Smooth muscle cell (in vitro differentiated cells): ENCODE measurements at regions not wholly inside any gene's neighbourhood (a gene's known extent, or its start where the extent isn't known, plus 50 kb on each side); places are given as distances from the start of the nearest gene placed in this dataset.

Source experiments
- DNase-seq: peaks from one replicate; lab custom pipeline; 2025; ENCODE audit not compliant: unreplicated experiment; lab: John Stamatoyannopoulos, UW
- H2AFZ ChIP-seq: fragments of 200-600 bp; sonication (generic); 2 replicates; pipeline ENCODE4 v1.6.0; 2016; ENCODE audit warnings: antibody characterized with exemption, low read depth, mild to moderate bottlenecking
- H3F3A ChIP-seq: fragments of 200-600 bp; sonication (generic); 2 replicates; pipeline ENCODE4 v1.6.0; 2017; ENCODE audit warnings: antibody characterized with exemption, low read depth
- H3K27ac ChIP-seq: fragments of 200-600 bp; sonication (generic); 2 replicates; pipeline ENCODE4 v1.5.1; 2016; ENCODE audit warnings: low read depth, mild to moderate bottlenecking
- H3K27me3 ChIP-seq: fragments of 200-600 bp; sonication (generic); 2 replicates; pipeline ENCODE4 v1.6.1; 2016; ENCODE audit warnings: low read depth, mild to moderate bottlenecking
- H3K36me3 ChIP-seq: fragments of 200-600 bp; sonication (generic); 2 replicates; pipeline ENCODE4 v1.5.1; 2016; ENCODE audit warnings: low read depth
- H3K4me1 ChIP-seq: fragments of 200-600 bp; sonication (generic); 2 replicates; pipeline ENCODE4 v1.5.1; 2016; ENCODE audit warnings: low read depth
- H3K4me2 ChIP-seq: fragments of 200-600 bp; sonication (generic); 2 replicates; pipeline ENCODE4 v1.6.0; 2016; ENCODE audit warnings: mild to moderate bottlenecking
- H3K4me3 ChIP-seq: fragments of 200-600 bp; sonication (generic); 2 replicates; pipeline ENCODE4 v1.5.1; 2016; ENCODE audit warnings: mild to moderate bottlenecking
- H3K79me2 ChIP-seq: fragments of 200-600 bp; sonication (generic); 2 replicates; pipeline ENCODE4 v1.6.0; 2016; ENCODE audit warnings: low read depth, mild to moderate bottlenecking
- H3K9ac ChIP-seq: fragments of 200-600 bp; sonication (generic); 2 replicates; pipeline ENCODE4 v1.6.0; 2016; ENCODE audit warnings: low read depth
- H3K9me3 ChIP-seq: fragments of 200-600 bp; sonication (generic); replicated peaks from 2 replicates; pipeline ENCODE4 v1.5.1; 2016; ENCODE audit warnings: low read depth
- H4K20me1 ChIP-seq: fragments of 200-600 bp; sonication (generic); 2 replicates; pipeline ENCODE4 v1.6.0; 2016; ENCODE audit warnings: low read depth
- CTCF ChIP-seq: fragments of 200-600 bp; sonication (generic); IDR thresholded peaks from 2 replicates; pipeline ENCODE4 v1.5.1; 2017; ENCODE audit warnings: borderline replicate concordance, mild to moderate bottlenecking, antibody characterized with exemption; ENCODE audit not compliant: insufficient read depth, poor library complexity, severe bottlenecking
- WGBS: methylation state at CpG from one replicate; pipeline ENCODE4 v1.1.7; 2016; ENCODE audit warnings: low lambda C conversion rate; 5-methylcytosine and 5-hydroxymethylcytosine counted together

- DNase-seq: no peak
Measured at GRCh38 chr3:56960234-56960917, 100.1 kb upstream of the SPATA12 start.

GRCh38 chr3:56958879-56959278 lies 101.6 kb upstream of the SPATA12 start:
- no peak for TF ChIP-seq CTCF
- H3K79me2 ChIP-seq: no peaks in the 10 kb centered on the region
- no peak overlapping the region for H3K27ac ChIP-seq
- no peak overlapping the region for H3K4me2 ChIP-seq
- no peaks in the 10 kb centered on the region for H3K36me3 ChIP-seq
- no peak overlapping the region for H3K4me3 ChIP-seq
- no peaks in the 10 kb centered on the region for H3K4me1 ChIP-seq
- no peak overlapping the region for H3K9ac ChIP-seq
- H2AFZ ChIP-seq: no peak overlapping the region
- no peak for DNase-seq
- 98% methylated on average over 2 of the region's 2 CpGs for WGBS
- no peaks in the 10 kb centered on the region for H3K27me3 ChIP-seq
- H3K9me3 ChIP-seq: no peaks in the 10 kb centered on the region
- H4K20me1 ChIP-seq: no peaks in the 10 kb centered on the region
- H3F3A ChIP-seq: no peaks in the 10 kb centered on the region

More at GRCh38 chr3:56960234-56960917, 100.1 kb upstream of the SPATA12 start:
- H3K4me1 ChIP-seq: no peaks in the 10 kb centered on the region
- no peaks in the 10 kb centered on the region for H4K20me1 ChIP-seq
- no peaks in the 10 kb centered on the region for H3K9me3 ChIP-seq
- H3K79me2 ChIP-seq: no peaks in the 10 kb centered on the region
- H3K4me2 ChIP-seq: no peak overlapping the region
- no peaks in the 10 kb centered on the region for H3F3A ChIP-seq
- no peak overlapping the region for H3K4me3 ChIP-seq
- WGBS: 72% methylated on average over 6 of the region's 6 CpGs
- no peak overlapping the region for H2AFZ ChIP-seq
- TF ChIP-seq CTCF: no peak
- no peaks in the 10 kb centered on the region for H3K27me3 ChIP-seq
- H3K9ac ChIP-seq: no peak overlapping the region
- no peaks in the 10 kb centered on the region for H3K36me3 ChIP-seq
- no peak overlapping the region for H3K27ac ChIP-seq

GRCh38 chr3:56957522-56957921 lies 102.9 kb upstream of the SPATA12 start:
- 98% methylated on average over 2 of the region's 2 CpGs for WGBS
- no peaks in the 10 kb centered on the region for H3K27me3 ChIP-seq
- H3K4me2 ChIP-seq: no peak overlapping the region
- H4K20me1 ChIP-seq: no peaks in the 10 kb centered on the region
- H3K4me1 ChIP-seq: no peaks in the 10 kb centered on the region
- no peaks in the 10 kb centered on the region for H3K9me3 ChIP-seq
- no peaks in the 10 kb centered on the region for H3K79me2 ChIP-seq
- TF ChIP-seq CTCF: no peak
- H3K4me3 ChIP-seq: no peak overlapping the region
- DNase-seq: no peak
- H3F3A ChIP-seq: no peaks in the 10 kb centered on the region
- H3K27ac ChIP-seq: no peak overlapping the region
- no peak overlapping the region for H3K9ac ChIP-seq
- H2AFZ ChIP-seq: no peak overlapping the region
- no peaks in the 10 kb centered on the region for H3K36me3 ChIP-seq

GRCh38 chr3:56956906-56957305 lies 103.6 kb upstream of the SPATA12 start:
- no peak for DNase-seq
- H3K4me2 ChIP-seq: no peak overlapping the region
- no peaks in the 10 kb centered on the region for H3K36me3 ChIP-seq
- 95% methylated on average over 3 of the region's 3 CpGs for WGBS
- H3K4me1 ChIP-seq: no peaks in the 10 kb centered on the region
- H3K27me3 ChIP-seq: no peaks in the 10 kb centered on the region
- no peaks in the 10 kb centered on the region for H3K79me2 ChIP-seq
- no peak overlapping the region for H3K27ac ChIP-seq
- H3F3A ChIP-seq: no peaks in the 10 kb centered on the region
- H3K4me3 ChIP-seq: no peak overlapping the region
- TF ChIP-seq CTCF: no peak
- H3K9me3 ChIP-seq: no peaks in the 10 kb centered on the region
- no peaks in the 10 kb centered on the region for H4K20me1 ChIP-seq
- H3K9ac ChIP-seq: no peak overlapping the region
- H2AFZ ChIP-seq: no peak overlapping the region
